PC-3 (cell line): ENCODE measurements at regions not wholly inside any gene's neighbourhood (a gene's known extent, or its start where the extent isn't known, plus 50 kb on each side); places are given as distances from the start of the nearest gene placed in this dataset.

Experiments
- EZH2 ChIP-seq: fragments of 300-600 bp; sonication (generic); IDR thresholded peaks from one replicate; pipeline ENCODE4 v1.6.1; 2017; ENCODE audit warnings: antibody characterized with exemption, mild to moderate bottlenecking, low read length; ENCODE audit not compliant: unreplicated experiment
- TF ChIP-seq, protein P1 (sequence below): fragments of 300-600 bp; sonication (generic); conservative IDR thresholded peaks from 2 replicates; pipeline ENCODE4 v1.5.1; 2017; ENCODE audit warnings: antibody characterized with exemption, low read depth, mild to moderate bottlenecking, low read length

DNA sequence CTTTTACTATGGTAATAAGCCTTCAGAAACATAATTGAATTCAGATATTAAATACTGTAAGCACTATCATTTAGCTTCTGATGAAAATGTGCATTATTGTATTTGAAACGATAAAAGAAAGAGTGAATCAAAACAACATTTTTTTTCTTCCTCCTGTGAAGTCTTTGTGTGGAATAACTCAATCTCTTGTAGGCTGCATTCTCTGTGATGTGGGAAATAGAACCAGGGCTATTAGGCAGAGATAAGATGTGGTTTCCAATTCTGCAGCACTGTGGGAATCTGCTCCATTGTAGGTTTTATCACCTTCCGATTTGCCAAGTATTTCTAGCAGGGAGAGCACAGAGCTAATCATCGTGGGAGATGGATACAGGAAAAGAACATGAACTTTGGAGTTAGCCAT lies 624.5 kb downstream of the RBFOX1 start:
- TF ChIP-seq, protein P1, sequence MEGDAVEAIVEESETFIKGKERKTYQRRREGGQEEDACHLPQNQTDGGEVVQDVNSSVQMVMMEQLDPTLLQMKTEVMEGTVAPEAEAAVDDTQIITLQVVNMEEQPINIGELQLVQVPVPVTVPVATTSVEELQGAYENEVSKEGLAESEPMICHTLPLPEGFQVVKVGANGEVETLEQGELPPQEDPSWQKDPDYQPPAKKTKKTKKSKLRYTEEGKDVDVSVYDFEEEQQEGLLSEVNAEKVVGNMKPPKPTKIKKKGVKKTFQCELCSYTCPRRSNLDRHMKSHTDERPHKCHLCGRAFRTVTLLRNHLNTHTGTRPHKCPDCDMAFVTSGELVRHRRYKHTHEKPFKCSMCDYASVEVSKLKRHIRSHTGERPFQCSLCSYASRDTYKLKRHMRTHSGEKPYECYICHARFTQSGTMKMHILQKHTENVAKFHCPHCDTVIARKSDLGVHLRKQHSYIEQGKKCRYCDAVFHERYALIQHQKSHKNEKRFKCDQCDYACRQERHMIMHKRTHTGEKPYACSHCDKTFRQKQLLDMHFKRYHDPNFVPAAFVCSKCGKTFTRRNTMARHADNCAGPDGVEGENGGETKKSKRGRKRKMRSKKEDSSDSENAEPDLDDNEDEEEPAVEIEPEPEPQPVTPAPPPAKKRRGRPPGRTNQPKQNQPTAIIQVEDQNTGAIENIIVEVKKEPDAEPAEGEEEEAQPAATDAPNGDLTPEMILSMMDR: no peak
- no peak for TF ChIP-seq EZH2
